Hypothalamus (tissue), 51 donors: ENCODE measurements at regions not wholly inside any gene's neighbourhood (a gene's known extent, or its start where the extent isn't known, plus 50 kb on each side); places are given as distances from the start of the nearest gene placed in this dataset.
A peak's percentile ranks its signal among the peaks of the same experiment; 100 is the strongest.

Source experiments
- DNase-seq, 51 donors: peaks; one replicate each; lab custom pipeline; 2025; lab: John Stamatoyannopoulos, UW

GRCh38 chr5:173793648-173794548, 94.3 kb upstream of the CPEB4 start:
- no peak for DNase-seq

- no peak for DNase-seq
Observed at GRCh38 chr5:173794901-173795416, 93.2 kb upstream of the CPEB4 start.

GRCh38 chr5:173795601-173796000, 92.5 kb upstream of the CPEB4 start:
- no peak for DNase-seq

DNA sequence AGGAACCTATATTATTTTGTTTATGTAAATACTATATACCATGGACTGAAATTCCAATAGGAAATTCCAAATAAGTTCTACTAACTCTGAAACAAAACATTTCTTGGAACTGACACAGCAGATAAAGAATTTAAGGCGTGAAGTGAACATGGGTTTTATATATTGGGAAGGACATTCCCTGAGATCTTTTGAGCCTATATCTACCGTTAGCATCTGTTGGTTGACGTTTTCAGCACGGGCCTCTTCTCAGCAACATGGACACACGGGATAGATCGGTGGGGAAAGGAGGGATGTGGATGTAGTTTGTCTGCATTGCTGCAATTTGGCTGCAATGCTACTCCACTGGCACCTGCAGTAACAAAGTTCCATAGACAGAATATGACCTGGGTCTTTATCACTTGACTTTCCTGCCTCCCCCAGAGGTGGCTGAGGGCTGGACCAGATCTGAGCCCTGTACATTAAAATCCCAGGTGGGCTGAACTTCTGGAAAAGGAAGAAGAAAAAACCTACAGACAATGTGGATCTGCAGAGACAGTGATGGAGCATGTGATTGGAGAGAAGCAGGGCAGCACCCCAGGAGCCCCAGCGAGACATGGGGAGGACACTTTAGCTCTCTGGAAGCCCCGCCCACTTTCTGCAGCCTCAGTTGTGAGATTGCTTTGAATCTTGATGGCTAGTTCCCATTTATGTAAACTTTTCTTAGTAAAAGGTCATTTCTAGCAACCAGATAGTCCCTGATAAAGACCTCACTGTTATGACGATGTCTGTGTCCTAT, 91.2 kb upstream of the CPEB4 start:
- DNase-seq: no peak

DNA sequence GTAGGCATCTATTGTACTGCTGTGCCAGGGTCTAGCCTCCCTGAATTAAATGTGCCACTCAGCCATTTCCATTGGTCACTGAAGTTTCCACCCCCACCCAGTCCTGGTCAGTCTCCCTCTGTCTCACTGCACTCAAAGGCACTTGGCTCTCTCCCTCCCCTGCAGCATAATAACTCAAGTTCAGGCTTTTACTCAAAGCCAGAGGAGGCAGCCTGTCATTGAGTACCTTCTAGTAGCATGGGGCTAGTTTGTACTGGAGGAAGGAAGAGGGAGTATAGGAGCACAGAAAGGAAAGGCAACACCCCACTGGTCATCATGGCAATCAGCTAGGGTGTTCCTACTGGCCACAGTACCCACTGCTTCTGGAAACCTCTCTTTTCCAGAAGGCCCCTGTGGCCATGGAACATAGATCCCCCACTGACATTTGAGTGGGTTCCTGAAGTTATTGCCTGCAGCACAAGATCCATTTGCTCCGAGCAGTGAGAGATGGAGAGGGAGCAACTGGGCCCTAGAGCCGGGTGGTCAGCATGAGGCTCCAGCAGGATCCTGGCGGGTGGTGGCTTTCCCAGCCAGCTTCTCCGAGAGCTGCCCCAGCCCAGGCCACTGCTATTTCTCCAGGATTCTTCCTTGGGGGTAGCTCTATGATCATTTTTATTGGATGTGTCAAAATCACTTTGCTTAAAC, 89.9 kb upstream of the CPEB4 start:
- DNase-seq: no peak

DNA sequence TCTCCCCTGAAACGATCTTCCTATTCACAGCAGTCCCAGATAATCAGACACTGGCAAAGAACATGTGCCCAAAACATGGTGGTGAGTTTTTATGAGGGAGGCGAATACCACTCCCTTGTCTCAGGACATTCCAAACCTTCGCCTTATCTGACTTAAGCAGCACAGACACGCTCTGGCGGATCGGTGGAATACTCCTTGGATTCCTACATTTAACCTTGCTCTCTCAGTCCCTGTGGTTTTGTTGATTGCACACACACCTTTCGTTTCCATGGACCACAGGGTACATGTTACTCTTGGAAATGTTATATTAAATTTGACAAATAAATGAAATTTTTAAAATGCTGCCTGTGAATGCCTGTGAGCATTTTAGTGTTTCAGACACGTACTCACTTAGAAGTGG, 87.8 kb upstream of the CPEB4 start:
- DNase-seq: no peak

GRCh38 chr5:173801006-173801405, 87.1 kb upstream of the CPEB4 start:
- DNase-seq: no peak

- no peak for DNase-seq
Observed at GRCh38 chr5:173802670-173803165, 85.4 kb upstream of the CPEB4 start.

GRCh38 chr5:173804579-173804978, 83.6 kb upstream of the CPEB4 start:
- no peak for DNase-seq

DNA sequence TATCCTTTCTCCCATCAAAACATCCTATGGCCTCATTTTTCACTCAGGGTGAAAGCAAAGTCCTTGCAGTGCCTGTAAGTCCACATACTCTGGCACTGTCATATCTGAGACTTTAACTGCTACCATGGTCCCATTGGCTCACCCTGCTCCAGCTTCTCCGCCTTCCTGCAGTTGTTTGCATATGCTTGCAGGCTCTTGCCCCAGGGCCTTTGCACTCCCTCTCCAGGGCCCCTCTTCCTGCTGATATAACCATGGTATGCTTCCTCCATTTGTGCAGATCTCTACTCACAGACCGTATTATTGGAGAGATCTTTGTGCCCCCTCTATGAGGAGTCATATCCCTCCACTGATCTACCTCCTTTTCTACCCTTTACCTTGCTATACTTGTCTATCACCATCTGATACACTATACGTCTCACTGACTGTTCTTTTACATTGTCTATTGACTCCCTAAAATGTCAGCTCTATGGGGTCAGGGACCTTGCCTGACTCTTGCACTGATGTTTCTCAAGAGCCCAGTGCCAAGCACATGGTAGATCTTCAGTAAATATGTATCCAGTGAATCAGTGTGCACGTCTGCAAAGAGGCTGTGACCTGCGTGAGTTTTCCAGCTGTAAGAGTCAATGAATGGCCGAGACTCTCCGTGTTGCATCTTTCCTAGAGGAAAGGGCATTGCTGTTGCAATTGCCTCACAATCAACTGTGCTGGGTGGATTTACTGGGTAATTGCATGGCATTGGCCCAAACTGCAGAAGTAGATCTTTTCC, 81.7 kb upstream of the CPEB4 start:
- DNase-seq: no peak

DNA sequence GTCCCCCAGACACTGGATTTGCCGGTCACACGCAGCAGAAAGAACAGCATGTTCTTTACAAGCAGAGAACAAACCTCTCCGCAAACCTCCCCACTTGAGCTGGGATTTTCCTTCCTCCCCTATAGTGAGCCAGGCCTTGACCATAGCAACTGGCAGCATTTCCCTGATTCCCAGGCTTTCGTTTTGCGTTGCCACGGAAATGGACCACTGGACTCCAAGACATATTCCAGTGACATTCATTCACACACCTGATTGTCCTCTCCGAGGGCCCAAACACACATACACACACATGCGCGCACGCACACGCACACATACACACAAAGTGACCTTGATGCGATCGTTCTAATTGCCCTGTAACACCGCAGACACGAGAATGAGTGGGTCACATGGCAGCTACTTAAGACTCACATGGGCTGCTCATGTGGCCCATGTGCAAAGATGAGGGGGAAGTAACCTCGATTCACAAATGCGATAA, 80.9 kb upstream of the CPEB4 start:
- peak in 33 of 51 donors; percentile 9 to 70 (median 39) for DNase-seq

DNA sequence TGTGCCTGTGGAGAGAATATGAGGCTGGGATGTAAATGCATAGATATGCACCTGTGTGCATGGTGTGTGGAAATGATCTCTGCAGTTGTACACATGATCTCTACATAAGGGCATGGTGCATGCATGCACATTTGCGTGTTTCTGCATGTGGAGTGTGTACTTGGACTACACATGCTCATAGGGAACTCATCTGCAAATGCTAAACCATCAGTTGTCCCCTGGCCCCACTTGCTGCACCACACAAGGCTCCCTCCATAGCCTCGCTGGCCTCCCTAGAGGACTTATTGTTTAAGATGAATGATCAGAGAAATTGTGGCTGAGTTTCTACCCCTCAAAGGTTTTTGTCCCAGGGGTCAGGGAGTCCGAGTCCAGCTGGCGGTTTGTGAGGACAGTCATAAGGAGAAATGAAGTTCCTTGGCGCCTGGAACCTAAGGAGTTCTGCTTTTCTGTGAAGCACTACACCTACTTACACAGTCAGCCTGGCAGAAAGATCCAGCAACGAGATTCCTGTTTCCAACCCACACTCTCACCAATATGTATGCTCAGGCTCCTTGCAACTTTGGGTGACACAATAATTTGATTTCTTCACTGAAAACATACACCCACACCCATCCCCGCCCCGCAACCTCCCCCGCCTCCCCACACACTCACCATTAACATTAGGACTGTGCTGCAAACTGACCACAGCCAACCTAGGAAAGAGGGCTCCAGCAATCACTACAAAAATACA, 79.9 kb upstream of the CPEB4 start:
- DNase-seq: no peak

DNA sequence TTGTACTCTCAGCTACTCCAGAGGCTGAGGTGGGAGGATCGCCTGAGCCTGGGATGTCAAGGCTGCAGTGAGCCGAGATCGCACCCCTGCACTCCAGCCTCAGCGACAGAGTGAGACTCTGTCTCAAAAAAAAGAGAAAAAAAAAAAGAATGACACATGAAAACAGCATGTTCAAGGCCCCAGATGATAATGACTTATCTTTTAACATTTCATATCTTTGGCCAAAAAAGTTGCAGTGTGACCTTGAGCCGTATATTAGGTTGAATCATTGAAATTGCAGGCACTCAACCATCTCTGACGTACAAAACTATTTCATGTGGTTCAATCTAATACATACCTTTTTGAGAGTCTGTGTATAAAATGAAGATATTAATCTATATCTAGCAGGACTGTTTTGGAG, 79.1 kb upstream of the CPEB4 start:
- DNase-seq: no peak

DNA sequence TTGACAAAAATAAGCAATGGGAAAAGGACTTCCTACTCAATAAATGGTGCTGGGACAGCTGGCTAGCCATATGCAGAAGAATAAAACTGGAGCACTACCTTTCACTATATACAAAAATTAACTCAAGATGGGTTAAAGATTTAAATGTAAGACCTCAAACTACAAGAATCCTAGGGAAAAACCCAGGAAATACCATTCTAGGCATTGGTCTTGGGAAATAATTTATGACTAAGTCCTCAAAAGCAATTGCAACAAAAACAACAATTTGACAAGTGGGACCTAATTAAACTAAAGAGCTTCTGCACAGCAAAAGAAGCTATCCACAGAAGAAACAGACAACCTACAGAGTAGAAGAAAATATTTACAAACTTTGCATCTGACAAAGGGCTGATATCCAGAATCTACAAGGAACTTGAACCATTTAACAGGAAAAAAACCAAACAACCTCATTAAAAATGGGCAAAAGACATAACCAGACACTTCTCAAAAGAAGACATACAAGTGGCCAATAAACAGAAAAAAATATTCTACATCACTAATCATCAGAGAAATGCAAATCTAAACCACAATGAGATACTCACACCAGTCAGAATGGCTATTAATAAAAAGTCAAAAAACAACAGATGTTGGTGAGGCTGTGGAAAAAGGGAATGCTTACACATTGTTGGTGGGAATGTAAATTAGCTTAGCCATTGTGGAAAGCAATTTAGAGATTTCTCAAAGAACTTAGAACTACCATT, 75.2 kb upstream of the CPEB4 start:
- DNase-seq: no peak

GRCh38 chr5:173814053-173814452, 74.1 kb upstream of the CPEB4 start:
- no peak for DNase-seq

GRCh38 chr5:173815571-173815970, 72.6 kb upstream of the CPEB4 start:
- no peak for DNase-seq

- no peak for DNase-seq
Observed at GRCh38 chr5:173816728-173817127, 71.4 kb upstream of the CPEB4 start.

GRCh38 chr5:173817561-173817960, 70.6 kb upstream of the CPEB4 start:
- DNase-seq: no peak

DNA sequence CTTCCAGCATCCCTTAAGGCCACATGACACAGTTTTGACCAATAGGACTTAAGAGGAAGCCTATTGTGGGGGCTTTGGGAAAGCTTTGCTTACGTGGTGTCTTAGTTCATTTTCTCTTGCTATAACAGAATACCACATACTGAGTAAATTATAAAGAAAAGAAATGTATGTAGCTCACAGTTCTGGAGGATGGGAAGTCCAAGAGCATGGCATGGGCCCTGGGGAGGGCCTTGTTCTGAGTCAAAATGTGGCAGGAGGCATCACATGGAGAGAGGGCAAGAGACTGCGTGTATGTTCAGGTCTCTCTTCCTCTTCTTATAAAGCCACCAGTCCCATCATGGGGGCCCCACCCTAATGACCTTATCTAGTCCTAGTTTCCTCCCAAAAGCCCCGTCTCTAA, 68.6 kb upstream of the CPEB4 start:
- DNase-seq: no peak
